Breast epithelium (tissue), 3 donors: ENCODE measurements at regions not wholly inside any gene's neighbourhood (a gene's known extent, or its start where the extent isn't known, plus 50 kb on each side); places are given as distances from the start of the nearest gene placed in this dataset.

Experiments used
- POLR2A ChIP-seq: fragments of 450-650 bp; IDR thresholded peaks from one replicate; pipeline ENCODE4 v1.6.1; 2016; ENCODE audit warnings: antibody characterized with exemption, mild to moderate bottlenecking, moderate library complexity
- TF ChIP-seq, protein P1 (sequence below), 3 donors: fragments of 450-650 bp; IDR thresholded peaks; one replicate each; pipeline ENCODE4 v1.5.1; 2016 to 2017; ENCODE audit warnings: antibody characterized with exemption in 3 of 3, mild to moderate bottlenecking in 3 of 3, moderate library complexity in 3 of 3

DNA sequence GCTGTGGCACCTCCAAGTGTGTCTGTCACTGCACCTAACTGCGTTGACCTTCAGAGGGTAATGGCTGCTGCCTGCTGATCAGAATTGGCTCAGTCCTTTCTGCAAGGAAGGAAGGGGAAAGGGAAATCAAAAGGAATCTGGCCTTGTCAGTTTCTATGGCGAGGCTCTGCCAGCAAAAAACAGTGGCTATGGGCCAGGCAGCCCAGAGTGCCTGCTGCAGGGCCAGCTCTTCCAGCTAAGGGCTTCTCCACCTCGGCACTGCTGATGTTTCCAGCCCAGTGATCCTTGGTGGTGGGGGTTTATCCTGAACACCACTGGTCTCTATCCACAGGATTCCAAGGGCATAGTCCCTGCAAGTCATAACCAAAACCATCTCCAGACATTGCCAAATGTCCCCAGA, 184.3 kb downstream of the TJP1 start:
- TF ChIP-seq, protein P1, sequence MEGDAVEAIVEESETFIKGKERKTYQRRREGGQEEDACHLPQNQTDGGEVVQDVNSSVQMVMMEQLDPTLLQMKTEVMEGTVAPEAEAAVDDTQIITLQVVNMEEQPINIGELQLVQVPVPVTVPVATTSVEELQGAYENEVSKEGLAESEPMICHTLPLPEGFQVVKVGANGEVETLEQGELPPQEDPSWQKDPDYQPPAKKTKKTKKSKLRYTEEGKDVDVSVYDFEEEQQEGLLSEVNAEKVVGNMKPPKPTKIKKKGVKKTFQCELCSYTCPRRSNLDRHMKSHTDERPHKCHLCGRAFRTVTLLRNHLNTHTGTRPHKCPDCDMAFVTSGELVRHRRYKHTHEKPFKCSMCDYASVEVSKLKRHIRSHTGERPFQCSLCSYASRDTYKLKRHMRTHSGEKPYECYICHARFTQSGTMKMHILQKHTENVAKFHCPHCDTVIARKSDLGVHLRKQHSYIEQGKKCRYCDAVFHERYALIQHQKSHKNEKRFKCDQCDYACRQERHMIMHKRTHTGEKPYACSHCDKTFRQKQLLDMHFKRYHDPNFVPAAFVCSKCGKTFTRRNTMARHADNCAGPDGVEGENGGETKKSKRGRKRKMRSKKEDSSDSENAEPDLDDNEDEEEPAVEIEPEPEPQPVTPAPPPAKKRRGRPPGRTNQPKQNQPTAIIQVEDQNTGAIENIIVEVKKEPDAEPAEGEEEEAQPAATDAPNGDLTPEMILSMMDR (IDR thresholded peaks at IDR 0.05), result no peak
- TF ChIP-seq POLR2A, result no peak
